ENCODE measurements at regions not wholly inside any gene's neighbourhood (a gene's known extent, or its start where the extent isn't known, plus 50 kb on each side); places are given as distances from the start of the nearest gene placed in this dataset.

GRCh38 chr1:8118031-8118451 lies 91.9 kb upstream of the ERRFI1 start (continued):
- TF ChIP-seq, protein P1, sequence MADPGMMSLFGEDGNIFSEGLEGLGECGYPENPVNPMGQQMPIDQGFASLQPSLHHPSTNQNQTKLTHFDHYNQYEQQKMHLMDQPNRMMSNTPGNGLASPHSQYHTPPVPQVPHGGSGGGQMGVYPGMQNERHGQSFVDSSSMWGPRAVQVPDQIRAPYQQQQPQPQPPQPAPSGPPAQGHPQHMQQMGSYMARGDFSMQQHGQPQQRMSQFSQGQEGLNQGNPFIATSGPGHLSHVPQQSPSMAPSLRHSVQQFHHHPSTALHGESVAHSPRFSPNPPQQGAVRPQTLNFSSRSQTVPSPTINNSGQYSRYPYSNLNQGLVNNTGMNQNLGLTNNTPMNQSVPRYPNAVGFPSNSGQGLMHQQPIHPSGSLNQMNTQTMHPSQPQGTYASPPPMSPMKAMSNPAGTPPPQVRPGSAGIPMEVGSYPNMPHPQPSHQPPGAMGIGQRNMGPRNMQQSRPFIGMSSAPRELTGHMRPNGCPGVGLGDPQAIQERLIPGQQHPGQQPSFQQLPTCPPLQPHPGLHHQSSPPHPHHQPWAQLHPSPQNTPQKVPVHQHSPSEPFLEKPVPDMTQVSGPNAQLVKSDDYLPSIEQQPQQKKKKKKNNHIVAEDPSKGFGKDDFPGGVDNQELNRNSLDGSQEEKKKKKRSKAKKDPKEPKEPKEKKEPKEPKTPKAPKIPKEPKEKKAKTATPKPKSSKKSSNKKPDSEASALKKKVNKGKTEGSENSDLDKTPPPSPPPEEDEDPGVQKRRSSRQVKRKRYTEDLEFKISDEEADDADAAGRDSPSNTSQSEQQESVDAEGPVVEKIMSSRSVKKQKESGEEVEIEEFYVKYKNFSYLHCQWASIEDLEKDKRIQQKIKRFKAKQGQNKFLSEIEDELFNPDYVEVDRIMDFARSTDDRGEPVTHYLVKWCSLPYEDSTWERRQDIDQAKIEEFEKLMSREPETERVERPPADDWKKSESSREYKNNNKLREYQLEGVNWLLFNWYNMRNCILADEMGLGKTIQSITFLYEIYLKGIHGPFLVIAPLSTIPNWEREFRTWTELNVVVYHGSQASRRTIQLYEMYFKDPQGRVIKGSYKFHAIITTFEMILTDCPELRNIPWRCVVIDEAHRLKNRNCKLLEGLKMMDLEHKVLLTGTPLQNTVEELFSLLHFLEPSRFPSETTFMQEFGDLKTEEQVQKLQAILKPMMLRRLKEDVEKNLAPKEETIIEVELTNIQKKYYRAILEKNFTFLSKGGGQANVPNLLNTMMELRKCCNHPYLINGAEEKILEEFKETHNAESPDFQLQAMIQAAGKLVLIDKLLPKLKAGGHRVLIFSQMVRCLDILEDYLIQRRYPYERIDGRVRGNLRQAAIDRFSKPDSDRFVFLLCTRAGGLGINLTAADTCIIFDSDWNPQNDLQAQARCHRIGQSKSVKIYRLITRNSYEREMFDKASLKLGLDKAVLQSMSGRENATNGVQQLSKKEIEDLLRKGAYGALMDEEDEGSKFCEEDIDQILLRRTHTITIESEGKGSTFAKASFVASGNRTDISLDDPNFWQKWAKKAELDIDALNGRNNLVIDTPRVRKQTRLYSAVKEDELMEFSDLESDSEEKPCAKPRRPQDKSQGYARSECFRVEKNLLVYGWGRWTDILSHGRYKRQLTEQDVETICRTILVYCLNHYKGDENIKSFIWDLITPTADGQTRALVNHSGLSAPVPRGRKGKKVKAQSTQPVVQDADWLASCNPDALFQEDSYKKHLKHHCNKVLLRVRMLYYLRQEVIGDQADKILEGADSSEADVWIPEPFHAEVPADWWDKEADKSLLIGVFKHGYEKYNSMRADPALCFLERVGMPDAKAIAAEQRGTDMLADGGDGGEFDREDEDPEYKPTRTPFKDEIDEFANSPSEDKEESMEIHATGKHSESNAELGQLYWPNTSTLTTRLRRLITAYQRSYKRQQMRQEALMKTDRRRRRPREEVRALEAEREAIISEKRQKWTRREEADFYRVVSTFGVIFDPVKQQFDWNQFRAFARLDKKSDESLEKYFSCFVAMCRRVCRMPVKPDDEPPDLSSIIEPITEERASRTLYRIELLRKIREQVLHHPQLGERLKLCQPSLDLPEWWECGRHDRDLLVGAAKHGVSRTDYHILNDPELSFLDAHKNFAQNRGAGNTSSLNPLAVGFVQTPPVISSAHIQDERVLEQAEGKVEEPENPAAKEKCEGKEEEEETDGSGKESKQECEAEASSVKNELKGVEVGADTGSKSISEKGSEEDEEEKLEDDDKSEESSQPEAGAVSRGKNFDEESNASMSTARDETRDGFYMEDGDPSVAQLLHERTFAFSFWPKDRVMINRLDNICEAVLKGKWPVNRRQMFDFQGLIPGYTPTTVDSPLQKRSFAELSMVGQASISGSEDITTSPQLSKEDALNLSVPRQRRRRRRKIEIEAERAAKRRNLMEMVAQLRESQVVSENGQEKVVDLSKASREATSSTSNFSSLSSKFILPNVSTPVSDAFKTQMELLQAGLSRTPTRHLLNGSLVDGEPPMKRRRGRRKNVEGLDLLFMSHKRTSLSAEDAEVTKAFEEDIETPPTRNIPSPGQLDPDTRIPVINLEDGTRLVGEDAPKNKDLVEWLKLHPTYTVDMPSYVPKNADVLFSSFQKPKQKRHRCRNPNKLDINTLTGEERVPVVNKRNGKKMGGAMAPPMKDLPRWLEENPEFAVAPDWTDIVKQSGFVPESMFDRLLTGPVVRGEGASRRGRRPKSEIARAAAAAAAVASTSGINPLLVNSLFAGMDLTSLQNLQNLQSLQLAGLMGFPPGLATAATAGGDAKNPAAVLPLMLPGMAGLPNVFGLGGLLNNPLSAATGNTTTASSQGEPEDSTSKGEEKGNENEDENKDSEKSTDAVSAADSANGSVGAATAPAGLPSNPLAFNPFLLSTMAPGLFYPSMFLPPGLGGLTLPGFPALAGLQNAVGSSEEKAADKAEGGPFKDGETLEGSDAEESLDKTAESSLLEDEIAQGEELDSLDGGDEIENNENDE (IDR thresholded peaks at IDR 0.05; ENCODE audit: insufficient replicate concordance, low read length), result no peak
- TF ChIP-seq JUND (IDR thresholded peaks at IDR 0.05; ENCODE audit: low read length) (no peak), SRF (IDR thresholded peaks at IDR 0.05; ENCODE audit: low read depth, low read length) (no peak), RXRA (IDR thresholded peaks at IDR 0.05; ENCODE audit: insufficient read depth, low read depth, low read length) (no peak), RNF2 (IDR thresholded peaks at IDR 0.05; ENCODE audit: borderline replicate concordance, low read depth, low read length, missing control alignments, poor library complexity, severe bottlenecking) (no peak), KDM1A (IDR thresholded peaks at IDR 0.05; ENCODE audit: borderline replicate concordance, low read length) (no peak), BCL11A (IDR thresholded peaks at IDR 0.05; ENCODE audit: low read depth in 2 of 2, low read length in 2 of 2) (no peak)

Measured in H1 (cell line).